ENCODE measurements at regions not wholly inside any gene's neighbourhood (a gene's known extent, or its start where the extent isn't known, plus 50 kb on each side); places are given as distances from the start of the nearest gene placed in this dataset.
A peak's percentile ranks its signal among the peaks of the same experiment; 100 is the strongest.

DNA sequence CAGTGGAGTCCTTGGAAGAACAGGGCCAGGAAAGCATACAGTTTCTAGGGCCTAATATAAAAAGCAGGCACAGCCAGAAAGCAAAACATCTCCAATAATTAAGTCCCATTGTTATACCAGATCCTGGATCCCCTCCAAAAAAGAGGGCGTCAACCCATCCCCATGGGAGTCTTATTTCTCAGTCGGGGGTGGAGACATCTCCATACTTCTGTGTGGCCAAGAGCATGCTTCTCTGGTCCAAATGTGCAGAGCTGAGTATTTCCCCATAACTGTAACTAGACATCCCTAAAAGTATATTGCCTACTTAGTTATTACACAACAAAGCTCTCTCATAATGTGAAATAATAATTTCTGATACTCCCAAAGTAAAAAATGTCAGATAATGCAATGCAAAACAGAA lies 104.2 kb upstream of the SOX13 start:
- Histone ChIP-seq H2AFZ (no peak overlapping the region), H3K9me3 (ENCODE audit: insufficient read depth, low read depth) (peaks cover 38% of the 10 kb centered on the region), H4K20me1 (ENCODE audit: insufficient read depth) (no peaks in the 10 kb centered on the region), H3K36me3 (ENCODE audit: low read depth) (no peaks in the 10 kb centered on the region), H3K79me2 (ENCODE audit: low read depth) (no peaks in the 10 kb centered on the region), H3K27me3 (ENCODE audit: insufficient read depth, low read depth) (no peaks in the 10 kb centered on the region), H3K9me2 (ENCODE audit: insufficient read depth) (no peaks in the 10 kb centered on the region), H3K4me2 (no peak overlapping the region), H3K4me1 (replicated peaks; ENCODE audit: insufficient read depth) (no peaks in the 10 kb centered on the region), H3K4me3 (no peak overlapping the region), H3K27ac (no peak overlapping the region), H3F3A (ENCODE audit: insufficient read depth, low read depth) (peaks cover 4% of the 10 kb centered on the region; the same call in 1 of the 2 replicates)
- ChIA-PET POLR2A (ENCODE audit: unreplicated experiment) (interaction anchor here (0.6 kb wide), 1 partner anchor 112 kb away, joined by 3 read pairs; no protein-coding TSS in a partner anchor), CTCF (no interaction called here)
- BruUV-seq (replicated peaks), result no TSS peak
- intact Hi-C loops (cut with micrococcal nuclease; ENCODE audit: unreplicated experiment), result no loop called here
- no peak for DNase-seq
- TF ChIP-seq, protein P1, sequence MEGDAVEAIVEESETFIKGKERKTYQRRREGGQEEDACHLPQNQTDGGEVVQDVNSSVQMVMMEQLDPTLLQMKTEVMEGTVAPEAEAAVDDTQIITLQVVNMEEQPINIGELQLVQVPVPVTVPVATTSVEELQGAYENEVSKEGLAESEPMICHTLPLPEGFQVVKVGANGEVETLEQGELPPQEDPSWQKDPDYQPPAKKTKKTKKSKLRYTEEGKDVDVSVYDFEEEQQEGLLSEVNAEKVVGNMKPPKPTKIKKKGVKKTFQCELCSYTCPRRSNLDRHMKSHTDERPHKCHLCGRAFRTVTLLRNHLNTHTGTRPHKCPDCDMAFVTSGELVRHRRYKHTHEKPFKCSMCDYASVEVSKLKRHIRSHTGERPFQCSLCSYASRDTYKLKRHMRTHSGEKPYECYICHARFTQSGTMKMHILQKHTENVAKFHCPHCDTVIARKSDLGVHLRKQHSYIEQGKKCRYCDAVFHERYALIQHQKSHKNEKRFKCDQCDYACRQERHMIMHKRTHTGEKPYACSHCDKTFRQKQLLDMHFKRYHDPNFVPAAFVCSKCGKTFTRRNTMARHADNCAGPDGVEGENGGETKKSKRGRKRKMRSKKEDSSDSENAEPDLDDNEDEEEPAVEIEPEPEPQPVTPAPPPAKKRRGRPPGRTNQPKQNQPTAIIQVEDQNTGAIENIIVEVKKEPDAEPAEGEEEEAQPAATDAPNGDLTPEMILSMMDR (conservative IDR thresholded peaks at IDR 0.05), result no peak
- TF ChIP-seq EZH2 (IDR thresholded peaks at IDR 0.05; ENCODE audit: low read depth), result no peak

DNA sequence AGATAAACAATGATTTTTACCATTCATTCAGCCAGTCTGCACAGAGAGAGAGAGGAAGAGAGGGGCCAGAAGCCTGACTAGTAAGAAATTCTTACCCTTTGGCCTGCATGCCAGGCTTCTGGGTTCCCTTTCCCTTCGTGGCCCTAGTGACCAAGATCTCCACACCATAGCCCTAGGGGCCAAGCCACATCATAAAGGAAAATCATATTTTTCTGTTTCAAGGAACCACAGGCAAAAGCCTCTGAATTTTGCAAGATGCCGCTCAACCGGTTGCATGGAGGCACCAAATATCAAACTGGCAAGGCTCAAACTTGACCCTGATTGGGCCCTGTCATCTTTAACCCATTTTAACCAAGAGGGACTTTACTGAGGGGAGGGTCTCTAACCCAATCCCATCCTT lies 103.1 kb upstream of the SOX13 start:
- POLR2A ChIA-PET (ENCODE audit: unreplicated experiment), result no interaction called here
- TF ChIP-seq, protein P1 (conservative IDR thresholded peaks at IDR 0.05), result no peak
- TF ChIP-seq EZH2 (IDR thresholded peaks at IDR 0.05; ENCODE audit: low read depth), result no peak
- DNase-seq, result no peak

DNA sequence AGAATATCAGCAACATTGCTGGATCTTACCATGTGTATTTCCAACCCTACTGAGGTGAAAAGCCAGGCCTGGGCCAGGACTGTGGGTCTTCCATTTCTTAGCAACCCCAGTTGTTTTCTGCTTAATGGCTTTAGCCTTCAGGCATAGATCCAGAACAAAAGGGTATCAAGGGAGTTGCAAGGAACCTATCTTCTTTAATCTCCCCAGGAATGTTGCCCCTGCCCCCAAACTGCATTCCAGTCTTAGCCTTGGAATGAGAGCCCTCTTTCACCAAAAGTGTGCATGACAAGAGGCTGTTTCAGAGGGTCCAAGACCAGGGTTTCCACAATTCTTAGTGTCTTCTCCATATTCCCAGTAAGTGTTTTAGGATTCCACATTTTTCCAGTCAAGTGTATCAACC lies 87.9 kb upstream of the SOX13 start:
- Histone ChIP-seq H3K9me3 (ENCODE audit: insufficient read depth, low read depth) (no peaks in the 10 kb centered on the region), H3K27ac (no peak overlapping the region), H3K4me1 (replicated peaks; ENCODE audit: insufficient read depth) (peaks cover 6% of the 10 kb centered on the region; the same call in 1 of the 2 replicates), H3K9me2 (ENCODE audit: insufficient read depth) (no peaks in the 10 kb centered on the region), H4K20me1 (ENCODE audit: insufficient read depth) (no peaks in the 10 kb centered on the region), H3K4me3 (no peak overlapping the region), H3K36me3 (ENCODE audit: low read depth) (no peaks in the 10 kb centered on the region), H3K4me2 (no peak overlapping the region), H3F3A (ENCODE audit: insufficient read depth, low read depth) (no peaks in the 10 kb centered on the region), H3K79me2 (ENCODE audit: low read depth) (no peaks in the 10 kb centered on the region), H3K27me3 (ENCODE audit: insufficient read depth, low read depth) (no peaks in the 10 kb centered on the region), H2AFZ (no peak overlapping the region)
- ChIA-PET POLR2A (ENCODE audit: unreplicated experiment) (no interaction called here), CTCF (interaction anchor here (0.7 kb wide), 1 partner anchor 19 kb away, joined by 6 read pairs; no protein-coding TSS in a partner anchor)
- DNase-seq, result peak in 1 of 2 experiments; percentile 51
- no TSS peak for BruUV-seq (replicated peaks)
- TF ChIP-seq EZH2 (IDR thresholded peaks at IDR 0.05; ENCODE audit: low read depth), result no peak
- TF ChIP-seq, protein P1 (conservative IDR thresholded peaks at IDR 0.05), result no peak
- intact Hi-C loops (cut with micrococcal nuclease; ENCODE audit: unreplicated experiment), result loop anchor here (1.0 to 10.0 kb wide), 3 partner anchors 98 to 140 kb away; no protein-coding TSS in a partner anchor

More for the DNA sequence above, 103.1 kb upstream of the SOX13 start:
- H3K9me2 ChIP-seq (ENCODE audit: insufficient read depth), result no peaks in the 10 kb centered on the region
- no peak overlapping the region for H3K27ac ChIP-seq
- no peaks in the 10 kb centered on the region for H4K20me1 ChIP-seq (ENCODE audit: insufficient read depth)
- CTCF ChIA-PET, result no interaction called here
- no peak overlapping the region for H2AFZ ChIP-seq
- no peaks in the 10 kb centered on the region for H3K27me3 ChIP-seq (ENCODE audit: insufficient read depth, low read depth)
- BruUV-seq (replicated peaks), result no TSS peak
- H3K4me1 ChIP-seq (replicated peaks; ENCODE audit: insufficient read depth), result no peaks in the 10 kb centered on the region
- no peaks in the 10 kb centered on the region for H3K36me3 ChIP-seq (ENCODE audit: low read depth)
- intact Hi-C loops (cut with micrococcal nuclease; ENCODE audit: unreplicated experiment), result no loop called here
- no peak overlapping the region for H3K4me2 ChIP-seq
- H3K9me3 ChIP-seq (ENCODE audit: insufficient read depth, low read depth), result peaks cover 37% of the 10 kb centered on the region
- H3K4me3 ChIP-seq, result no peak overlapping the region
- H3F3A ChIP-seq (ENCODE audit: insufficient read depth, low read depth), result peaks cover 4% of the 10 kb centered on the region; the same call in 1 of the 2 replicates
- H3K79me2 ChIP-seq (ENCODE audit: low read depth), result no peaks in the 10 kb centered on the region
